HEK293 (cell line): ENCODE measurements at regions not wholly inside any gene's neighbourhood (a gene's known extent, or its start where the extent isn't known, plus 50 kb on each side); places are given as distances from the start of the nearest gene placed in this dataset.

Experiments
- CTCF ChIP-seq: fragments of 450-650 bp; formaldehyde crosslinking; IDR thresholded peaks from 2 replicates; pipeline ENCODE4 v1.5.1; 2016; ENCODE audit warnings: missing biosample characterization, missing genetic modification characterization
- HOXD13 ChIP-seq: sonication (generic); formaldehyde crosslinking; IDR thresholded peaks from 2 replicates; pipeline ENCODE4 v1.8.0; 2022; ENCODE audit warnings: missing genetic modification reagents, borderline replicate concordance
- SCRT2 ChIP-seq: fragments of 450-650 bp; formaldehyde crosslinking; IDR thresholded peaks from 2 replicates; pipeline ENCODE4 v1.5.1; 2016; ENCODE audit warnings: missing biosample characterization, missing genetic modification characterization
- YY2 ChIP-seq: fragments of 450-650 bp; formaldehyde crosslinking; IDR thresholded peaks from 2 replicates; pipeline ENCODE4 v1.5.1; 2016; ENCODE audit warnings: missing biosample characterization, missing genetic modification characterization
- ZFP37 ChIP-seq: fragments of 450-650 bp; formaldehyde crosslinking; IDR thresholded peaks from 2 replicates; pipeline ENCODE4 v1.5.1; 2016; ENCODE audit warnings: missing biosample characterization, missing genetic modification characterization
- ZNF121 ChIP-seq: fragments of 450-650 bp; formaldehyde crosslinking; IDR thresholded peaks from 2 replicates; pipeline ENCODE4 v1.5.1; 2016; ENCODE audit warnings: missing biosample characterization, missing genetic modification characterization
- ZNF837 ChIP-seq: fragments of 450-650 bp; formaldehyde crosslinking; IDR thresholded peaks from 2 replicates; pipeline ENCODE4 v1.5.1; 2016; ENCODE audit warnings: missing biosample characterization, missing genetic modification characterization

- TF ChIP-seq CTCF (tag by site-specific recombination) (no peak), YY2 (tag by site-specific recombination) (no peak), SCRT2 (tag by site-specific recombination) (no peak), ZNF121 (tag by site-specific recombination) (no peak), ZNF837 (tag by site-specific recombination) (no peak), HOXD13 (CRISPR knock-in tag) (no peak), ZFP37 (no peak)
Observed at GRCh38 chr2:67662222-67662621, 265.1 kb downstream of the ETAA1 start.
